Stimulated activated CD8-positive, alpha-beta memory T cell treated with anti-CD3 and anti-CD28 coated beads, Interleukin-2, amount 100 ng/mL, for 48 hours (primary cell): ENCODE measurements at regions not wholly inside any gene's neighbourhood (a gene's known extent, or its start where the extent isn't known, plus 50 kb on each side); places are given as distances from the start of the nearest gene placed in this dataset.
"Not testable (repeated sequence)": the region's sequence is repeated elsewhere in the genome, so short reads cannot be mapped to it uniquely, and the experiment has no call there.

Source experiments
- DNase-seq, 2 donors: peaks; one replicate each; pipeline ENCODE4 v3.0.0-alpha.2; 2020; ENCODE audit warnings: low read depth in 2 of 2

DNA sequence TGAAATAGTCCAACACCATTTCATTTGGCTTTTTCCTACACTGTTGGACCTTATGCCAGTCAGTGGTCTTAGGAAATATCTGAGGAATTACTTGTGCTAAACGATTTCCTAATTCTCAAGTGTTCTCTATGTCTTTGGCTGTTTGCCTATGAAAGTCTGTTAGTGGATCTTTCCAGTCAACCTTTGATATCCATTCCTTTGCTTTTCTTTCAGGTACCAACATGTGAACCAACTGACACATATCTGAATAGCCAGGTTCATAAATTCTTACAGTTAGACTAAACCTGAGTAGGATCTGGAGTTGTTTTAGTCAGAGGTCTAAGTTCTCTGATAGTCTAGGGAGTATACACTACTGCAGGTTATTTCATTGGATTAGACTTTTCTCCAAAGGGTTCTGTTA lies 343.5 kb upstream of the LRRC3B start:
- no peak for DNase-seq

DNA sequence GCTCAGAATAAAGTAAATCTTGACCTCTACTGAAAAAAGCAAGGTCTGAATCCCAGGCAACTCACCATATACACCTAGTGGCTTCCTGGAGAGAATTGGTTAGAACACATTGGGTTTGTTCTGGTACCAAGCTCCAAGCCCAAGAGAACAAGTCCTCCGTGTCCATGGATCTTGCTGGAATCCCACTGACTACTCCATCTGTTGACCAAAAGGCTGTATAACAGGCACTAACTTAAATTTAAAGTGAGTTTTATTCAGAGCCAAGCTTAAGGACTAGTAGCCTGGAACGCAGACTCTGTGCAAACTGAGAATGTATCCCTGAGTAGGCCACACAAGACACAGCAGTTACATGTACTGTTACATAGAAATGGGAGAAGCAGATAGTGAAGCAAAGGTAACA lies 342.1 kb upstream of the LRRC3B start:
- no peak for DNase-seq

DNA sequence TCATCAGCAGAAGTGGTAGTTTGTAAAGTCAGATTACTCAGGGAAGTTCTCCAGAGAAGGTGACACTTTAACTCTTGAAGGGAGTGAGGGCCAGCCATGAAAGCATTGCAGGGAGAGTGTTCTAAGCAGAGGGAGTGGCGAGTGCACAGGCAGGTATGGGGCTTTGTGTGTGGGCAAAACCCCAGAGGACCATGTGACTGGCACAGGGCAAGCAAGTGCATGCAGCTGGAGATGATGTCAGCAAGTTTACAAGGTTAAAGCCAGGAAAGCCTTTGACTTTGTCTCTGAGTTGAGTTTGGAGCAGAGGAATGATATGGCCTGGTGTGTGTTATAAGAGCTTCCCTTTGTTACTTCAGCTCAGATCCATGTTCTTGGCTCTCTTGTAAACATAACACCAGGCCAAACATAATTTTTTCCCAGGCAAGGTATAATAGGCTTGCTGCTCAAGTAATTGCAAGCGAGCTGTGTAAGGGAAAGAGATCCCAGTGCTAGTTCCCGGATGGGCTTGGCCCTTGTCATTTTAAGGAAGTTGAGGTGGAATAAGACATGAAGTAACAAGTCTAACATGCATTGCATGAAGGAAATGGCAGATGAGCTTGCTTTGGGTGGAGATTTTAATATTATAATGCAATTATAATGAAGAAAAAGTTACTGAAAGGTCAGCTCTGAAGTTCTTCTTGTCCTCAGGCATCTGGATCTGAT lies 341.1 kb upstream of the LRRC3B start:
- DNase-seq: no peak

DNA sequence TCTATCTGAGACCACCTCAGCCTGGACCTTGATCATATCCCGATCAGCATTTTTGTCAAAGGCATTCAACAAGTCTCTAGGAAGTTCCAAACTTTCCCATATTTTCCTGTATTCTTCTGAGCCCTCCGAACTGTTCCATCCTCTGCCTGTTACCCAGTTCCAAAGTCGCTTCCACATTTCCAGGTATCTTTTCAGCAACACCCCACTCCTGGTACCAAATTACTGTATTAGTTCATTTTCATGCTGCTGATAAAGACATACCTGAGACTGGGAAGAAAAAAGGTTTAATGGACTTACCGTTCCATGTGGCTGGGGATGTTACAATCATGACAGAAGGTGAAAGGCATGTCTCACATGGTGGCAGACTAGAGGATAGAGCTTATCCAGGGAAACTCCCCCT lies 338.1 kb upstream of the LRRC3B start:
- not testable (repeated sequence) for DNase-seq

DNA sequence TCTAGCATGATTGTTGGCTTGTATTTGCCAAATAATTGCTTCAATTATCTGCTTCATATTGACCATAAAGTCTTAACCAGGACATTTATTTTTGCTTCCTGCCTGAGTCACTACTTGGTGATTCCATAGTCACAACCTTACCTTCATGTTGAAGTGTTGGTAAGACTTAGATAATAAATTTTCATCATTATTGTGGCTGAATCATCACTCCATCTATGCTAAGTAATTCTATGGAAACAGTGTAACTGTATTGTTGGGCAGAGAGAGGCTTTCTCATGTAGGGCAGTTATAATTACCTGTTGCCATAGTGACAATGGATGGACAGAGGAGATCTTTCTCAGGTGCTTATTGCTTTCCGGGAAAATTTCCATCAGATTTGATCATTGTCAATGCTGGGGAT lies 330.7 kb upstream of the LRRC3B start:
- DNase-seq: no peak

DNA sequence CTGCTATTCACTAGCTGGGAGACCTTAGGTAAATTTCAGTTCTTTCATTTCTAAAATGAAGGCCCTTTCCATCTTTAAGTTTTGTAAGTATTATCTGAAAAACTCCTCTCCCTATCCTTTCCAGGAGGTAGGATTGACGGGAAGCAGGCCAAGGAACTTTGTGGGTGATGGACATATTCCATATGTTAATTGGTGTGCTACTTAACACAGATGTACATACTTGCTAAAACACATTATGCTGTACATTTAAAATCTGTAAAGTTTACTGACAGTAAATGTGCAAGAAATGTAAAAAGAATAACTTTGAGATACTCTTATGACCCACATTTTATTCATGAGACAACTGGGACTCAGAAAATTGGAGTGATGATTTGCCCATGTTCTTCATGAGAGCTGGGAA lies 329.8 kb upstream of the LRRC3B start:
- no peak for DNase-seq

DNA sequence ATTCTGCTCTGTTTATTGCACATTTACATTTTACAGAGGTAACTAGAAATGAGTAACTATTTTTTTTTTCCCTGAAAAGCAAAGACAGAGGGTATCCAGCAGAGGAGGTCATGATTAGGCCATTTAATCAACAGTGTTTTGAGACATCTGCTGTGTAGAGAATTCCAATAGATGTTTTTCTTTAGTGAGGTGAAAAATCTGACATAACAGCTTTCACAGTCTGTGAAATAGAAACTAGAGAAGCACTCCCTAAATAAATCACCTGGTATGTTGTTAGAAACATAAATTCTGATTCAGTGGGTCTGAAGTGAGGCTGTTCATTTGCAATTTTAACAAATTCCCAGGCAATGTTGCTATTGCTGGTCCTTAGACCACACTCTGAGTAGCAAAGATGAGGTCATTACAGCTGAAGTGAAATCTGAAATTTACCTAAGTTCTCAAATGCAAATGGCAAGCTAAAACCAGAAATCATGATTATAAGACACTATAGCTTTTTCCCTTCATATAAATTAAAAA lies 329.2 kb upstream of the LRRC3B start:
- DNase-seq: no peak

DNA sequence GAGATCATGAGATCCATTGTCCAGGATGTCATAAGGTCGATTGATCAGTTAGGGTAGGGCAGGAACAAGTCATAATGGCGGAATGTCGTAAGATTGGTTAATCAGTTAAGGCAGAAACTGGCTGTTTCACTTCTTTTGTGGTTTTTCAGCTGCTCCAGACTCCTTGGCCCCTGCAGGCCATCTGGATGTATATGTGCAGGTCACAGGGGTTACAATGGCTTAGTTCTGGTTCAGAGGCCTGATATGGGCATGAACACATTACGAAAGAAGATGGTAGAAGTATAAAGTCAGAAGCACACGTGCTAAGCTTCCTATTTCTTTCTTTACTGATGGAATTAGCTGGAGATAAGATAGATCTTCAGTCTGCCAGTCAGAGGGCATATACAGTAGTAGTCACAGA lies 315.4 kb upstream of the LRRC3B start:
- DNase-seq: no peak

DNA sequence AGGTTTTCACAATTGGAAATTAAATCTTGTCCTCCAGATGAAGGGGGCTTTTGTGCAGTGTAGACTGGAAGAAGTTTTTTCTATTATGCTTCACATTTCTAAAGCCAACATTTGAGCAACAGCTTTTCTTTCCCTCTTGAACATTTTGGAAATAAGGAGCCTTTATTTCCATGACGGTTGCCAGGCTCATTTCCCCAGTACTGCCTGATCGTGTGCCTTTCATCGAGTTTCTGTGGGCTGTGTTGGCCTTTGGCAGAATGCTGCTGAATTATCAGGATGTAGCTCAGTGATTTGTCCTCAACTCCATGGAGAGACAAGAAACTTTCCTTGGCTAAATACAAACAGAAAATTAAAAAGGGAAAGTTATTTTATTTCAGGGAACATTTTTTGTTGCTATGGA lies 314.8 kb upstream of the LRRC3B start:
- DNase-seq: no peak

DNA sequence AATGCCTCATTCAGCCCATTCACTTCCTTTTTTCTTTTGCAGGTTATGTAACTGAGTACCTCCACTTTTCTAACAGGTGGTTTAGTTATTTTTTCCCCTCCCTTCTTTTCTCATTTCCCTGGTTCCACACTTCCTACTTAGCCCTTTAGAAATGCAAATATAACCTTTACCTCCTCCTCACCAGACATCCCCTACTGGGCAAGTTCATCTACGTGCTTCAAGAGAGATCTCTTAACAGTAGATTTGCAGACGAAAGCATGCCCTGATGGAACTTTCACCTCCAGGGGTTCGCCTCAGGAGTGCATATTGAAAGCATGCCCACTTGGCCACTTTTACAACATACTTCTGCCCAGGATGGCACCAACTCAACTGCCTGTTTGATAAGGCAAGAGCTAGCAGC lies 314.1 kb upstream of the LRRC3B start:
- DNase-seq: no peak

DNA sequence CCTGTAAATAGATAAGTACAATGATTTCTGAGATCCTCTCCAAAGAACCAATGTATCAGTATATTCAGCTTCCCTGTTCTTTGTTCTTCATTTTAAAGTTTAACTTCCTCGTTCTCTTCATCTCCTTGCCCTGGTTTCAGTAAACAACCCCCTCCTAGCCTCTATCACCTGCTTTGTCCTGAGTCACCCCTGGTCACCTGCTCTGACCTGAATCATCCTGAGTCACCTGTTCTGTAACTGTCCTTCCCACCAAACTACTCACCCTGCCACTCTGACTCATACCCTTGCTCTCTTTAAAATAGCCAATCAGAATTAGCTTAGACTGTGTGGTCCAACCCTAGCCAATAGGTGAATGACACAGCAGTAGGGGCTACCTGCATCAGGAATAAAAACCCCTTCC lies 313.0 kb upstream of the LRRC3B start:
- not testable (repeated sequence) for DNase-seq

DNA sequence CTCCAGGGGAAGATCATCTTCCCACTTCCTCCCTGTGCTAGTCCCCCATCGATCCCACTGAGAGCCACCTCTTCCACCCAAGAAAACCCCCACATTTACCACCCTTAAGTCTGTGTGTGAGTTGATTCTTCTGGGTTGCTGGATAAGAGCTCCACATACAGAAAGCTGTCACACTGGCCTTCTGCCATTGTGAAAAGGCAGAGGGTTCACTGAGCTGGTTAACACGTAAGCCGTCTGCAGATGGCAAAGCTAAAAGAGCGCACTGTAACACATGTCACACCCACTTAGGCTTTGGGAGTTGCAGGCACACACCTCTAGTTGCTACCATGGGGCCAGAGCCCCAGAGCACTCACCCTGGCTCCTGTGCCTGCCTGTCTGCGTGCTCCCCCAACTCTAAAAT lies 309.8 kb upstream of the LRRC3B start:
- DNase-seq: no peak

DNA sequence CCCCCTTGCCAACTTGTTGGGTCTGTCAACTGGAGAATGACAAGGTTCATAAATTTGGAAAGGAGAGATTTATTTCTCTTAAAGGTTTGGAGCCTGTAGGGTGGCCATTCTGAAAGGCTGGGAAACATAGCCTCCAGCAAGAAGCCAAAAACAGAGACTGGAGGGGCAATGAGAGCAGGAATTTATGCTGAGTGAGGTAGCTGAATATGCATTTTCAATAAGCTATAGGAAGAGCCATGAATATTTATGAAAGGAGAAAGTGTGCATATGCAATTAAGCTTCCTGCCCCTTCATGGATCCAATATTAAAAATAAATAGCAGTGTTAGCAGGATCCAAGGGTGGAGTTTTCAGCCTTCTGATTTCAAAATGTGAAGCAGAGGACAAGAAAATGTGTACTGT lies 306.1 kb upstream of the LRRC3B start:
- DNase-seq: no peak

DNA sequence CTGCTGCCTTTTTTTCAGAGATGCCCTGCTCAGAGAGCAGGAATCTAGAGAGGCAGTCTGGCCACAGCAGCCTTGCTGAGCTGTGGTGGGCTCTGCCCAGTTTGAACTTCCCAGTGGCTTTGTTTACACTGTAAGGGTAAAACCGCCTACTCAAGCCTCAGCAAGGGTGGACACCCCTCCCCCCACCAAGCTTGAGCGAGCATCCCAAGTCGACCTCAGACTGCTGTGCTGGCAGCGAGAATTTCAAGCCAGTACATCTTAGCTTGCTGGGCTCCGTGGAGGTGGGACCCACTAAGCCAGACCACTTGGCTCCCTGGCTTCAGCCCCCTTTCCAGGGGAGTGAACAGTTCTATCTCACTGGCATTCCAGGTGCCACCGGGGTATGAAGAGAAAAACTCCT lies 298.8 kb upstream of the LRRC3B start:
- DNase-seq: not testable (repeated sequence)

DNA sequence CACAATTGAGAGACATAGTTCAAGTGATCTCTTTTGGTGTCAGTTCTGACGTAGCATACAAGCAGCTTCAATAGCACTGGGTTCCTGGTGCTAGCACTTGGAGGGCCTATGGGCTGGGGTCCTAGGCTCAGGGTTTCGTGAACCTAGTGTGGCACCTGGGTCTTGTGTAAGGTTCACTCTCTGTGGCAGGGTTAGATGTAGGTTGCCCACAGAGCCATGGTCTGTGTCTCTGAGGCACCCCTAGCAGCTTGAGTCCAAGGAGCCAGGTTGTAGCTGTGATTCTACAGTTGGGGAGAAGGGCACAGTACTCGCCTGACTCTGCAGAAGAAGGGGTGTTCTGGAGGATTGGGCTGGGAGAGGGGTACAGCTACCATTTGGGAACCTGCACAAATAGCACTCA lies 282.6 kb upstream of the LRRC3B start:
- DNase-seq: no peak

DNA sequence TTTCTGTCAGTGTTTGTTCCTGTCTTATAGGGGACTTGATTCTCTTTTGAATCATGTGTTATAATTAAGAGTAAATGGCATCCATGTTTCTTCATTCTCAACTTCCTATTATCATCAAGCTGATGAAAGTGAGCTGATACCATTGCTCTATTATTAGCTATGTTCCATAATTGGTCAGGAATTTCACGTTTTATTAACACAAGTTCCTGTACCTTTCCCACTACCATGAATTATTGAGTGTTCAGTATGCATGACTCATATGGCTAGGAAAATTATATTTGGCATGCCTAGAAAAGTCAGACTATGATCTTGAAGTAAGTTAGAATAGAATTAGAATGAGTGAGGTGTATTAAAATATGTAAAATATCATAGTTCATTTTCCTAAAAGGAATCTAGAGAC lies 278.9 kb upstream of the LRRC3B start:
- no peak for DNase-seq

DNA sequence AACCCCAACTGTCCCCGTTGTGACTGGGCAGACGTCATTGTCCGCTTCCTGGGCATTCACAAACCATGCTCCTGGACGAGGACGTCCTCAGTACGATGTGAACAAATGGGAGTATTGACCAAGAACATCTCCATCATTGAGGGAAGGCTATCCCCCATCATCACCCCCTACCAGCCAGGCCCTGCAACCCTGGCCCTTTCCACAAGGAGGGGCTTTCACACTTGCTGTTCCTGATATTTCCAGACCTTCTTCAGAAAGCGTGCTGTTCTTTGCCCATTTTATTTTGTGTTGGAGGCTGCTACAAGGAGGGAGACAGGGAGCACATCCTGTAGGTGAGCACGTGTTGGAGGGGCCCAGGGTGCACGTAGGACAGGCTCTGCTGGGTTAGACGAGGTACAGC lies 277.0 kb upstream of the LRRC3B start:
- DNase-seq: no peak

DNA sequence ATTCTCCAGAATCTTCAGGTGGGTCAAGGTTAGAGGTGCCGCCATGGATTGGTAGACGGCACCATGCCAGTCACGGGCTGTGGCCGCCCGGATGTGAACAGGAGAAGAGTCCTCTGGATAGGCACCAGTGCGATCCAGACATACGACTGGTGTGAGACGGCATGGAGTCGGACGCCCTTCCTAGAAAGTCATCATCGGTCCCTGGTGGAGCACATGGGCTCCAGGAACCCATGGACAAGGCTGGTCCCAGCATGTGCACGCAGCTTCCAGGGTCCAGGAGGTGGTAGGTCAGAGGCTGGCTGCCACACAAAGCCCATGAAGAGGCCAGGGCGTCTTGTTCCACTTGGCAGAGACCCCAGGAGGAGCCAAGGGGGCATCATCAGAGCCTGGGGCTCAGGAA lies 276.1 kb upstream of the LRRC3B start:
- no peak for DNase-seq

DNA sequence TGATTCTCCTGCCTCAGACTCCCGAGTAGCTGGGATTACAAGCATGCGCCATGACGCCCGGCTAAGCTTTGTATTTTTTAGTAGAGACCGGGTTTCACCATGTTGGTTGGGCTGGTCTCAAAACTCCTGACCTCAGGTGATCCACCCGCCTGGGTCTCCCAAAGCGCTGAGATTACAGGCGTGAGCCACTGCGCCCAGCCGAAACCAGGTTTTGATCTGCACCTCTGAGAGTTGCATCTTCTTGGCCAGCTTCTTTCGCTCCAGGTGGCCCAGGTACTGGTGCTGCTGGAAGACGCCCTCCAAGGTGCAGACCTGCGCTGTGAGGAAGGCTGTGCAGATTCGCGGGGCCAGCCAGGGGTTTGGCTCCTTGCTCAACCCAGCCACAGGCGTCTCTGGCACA lies 275.4 kb upstream of the LRRC3B start:
- DNase-seq: no peak

DNA sequence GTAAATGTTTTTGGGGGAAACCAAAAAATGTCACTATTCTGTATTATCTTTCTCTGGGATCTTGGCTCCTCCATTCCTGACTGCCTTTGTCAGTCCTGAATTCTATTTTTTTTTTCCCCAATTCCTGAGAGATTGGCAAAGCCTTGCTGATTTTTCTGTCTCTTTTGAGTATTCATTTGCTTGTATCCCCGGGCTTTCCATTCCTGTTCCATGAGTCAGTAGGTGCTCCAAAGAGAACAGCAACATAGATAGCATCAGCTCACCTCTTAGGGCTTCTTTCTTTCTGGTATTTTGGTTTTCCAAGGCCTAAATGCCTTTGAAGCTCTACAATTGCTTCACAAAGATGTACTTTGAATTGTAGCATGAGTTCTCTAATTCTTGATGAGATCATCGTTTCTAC lies 271.7 kb upstream of the LRRC3B start:
- DNase-seq: no peak

DNA sequence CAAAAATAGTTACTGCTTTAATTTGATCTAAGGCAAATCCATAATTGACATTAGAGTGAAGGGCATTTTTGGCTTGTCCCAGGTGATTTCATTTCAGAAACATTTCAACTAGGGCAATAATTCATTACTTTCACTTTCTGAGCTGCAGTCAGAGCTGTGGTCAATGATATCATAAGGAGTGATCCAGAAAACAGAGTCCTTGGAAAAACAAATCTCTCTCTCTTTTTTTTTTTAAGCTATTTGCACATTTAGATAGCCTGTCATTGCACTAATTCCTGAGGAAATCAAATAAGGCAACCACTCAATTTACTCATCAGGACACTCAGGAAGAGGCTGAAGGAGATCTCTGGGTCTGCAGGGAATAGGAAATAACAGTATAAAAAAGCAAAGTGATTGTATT lies 269.5 kb upstream of the LRRC3B start:
- no peak for DNase-seq

DNA sequence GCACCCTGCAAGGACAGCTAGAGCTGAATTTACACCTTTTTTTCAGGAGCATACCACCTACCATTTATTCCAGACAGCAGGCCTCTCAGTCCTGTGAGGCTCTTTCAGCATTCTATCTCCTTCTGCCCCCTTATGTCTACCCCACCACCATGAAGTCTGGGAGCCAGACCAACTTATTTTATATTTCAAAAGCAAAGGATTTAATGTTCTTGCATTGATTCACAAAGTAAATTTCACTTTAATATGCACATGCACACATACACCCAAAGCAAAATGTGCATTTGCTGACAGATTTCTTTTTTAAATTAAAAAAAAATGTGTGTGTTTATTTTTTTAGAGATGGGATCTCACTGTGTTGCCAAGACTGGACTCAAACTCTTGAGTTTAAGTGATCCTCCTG lies 264.2 kb upstream of the LRRC3B start:
- no peak for DNase-seq

DNA sequence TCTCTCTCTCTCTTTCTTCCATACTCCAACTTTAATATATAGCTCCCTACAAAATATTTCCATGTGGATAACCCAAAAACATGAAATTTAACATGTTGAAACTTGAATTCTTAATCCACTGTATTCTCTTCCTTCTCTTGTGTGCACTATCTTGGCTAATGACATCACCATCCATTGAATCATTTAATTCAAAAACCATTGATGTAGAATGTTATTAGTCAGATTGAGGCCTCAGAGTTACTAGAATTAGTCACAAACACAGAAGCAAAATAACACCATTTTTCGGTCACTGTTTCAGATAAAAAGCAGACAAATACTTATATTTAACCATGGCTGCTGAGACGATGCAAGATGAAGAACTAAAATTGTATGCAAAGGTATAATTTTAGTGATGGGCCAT lies 256.9 kb upstream of the LRRC3B start:
- DNase-seq: no peak

DNA sequence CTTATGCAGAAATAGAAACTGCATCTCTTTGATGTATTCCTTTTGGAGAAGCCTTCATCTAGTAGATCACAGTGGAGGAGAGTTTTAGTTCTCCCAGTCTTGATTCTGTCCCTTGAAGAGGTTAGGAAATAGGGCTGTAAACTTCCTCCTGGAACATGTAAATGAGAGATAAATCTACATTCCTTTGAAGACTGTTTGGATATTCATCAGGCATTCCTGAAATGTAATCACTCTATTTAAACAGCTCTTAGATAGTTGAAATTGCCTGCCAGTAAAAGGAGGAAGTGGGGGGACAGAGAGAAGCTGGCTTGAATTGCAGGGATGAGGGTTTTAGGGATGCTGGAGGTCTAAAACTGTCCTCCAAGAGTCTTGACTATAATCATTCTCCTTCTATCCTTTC lies 254.3 kb upstream of the LRRC3B start:
- DNase-seq: no peak
